H9 (cell line): ENCODE measurements at regions not wholly inside any gene's neighbourhood (a gene's known extent, or its start where the extent isn't known, plus 50 kb on each side); places are given as distances from the start of the nearest gene placed in this dataset.

Experiments used
- DNase-seq: peaks from one replicate; pipeline ENCODE4 v3.0.0-alpha.2; 2017
- H2AFZ ChIP-seq: one replicate; pipeline ENCODE4 v1.6.1; 2013; ENCODE audit warnings: mild to moderate bottlenecking, low read length, control low read depth, moderate library complexity
- H2AK5ac ChIP-seq: 2 replicates; pipeline ENCODE4 v1.6.1; 2013; ENCODE audit warnings: low read length, control low read depth, mixed read lengths; ENCODE audit not compliant: insufficient read length
- H2BK120ac ChIP-seq: one replicate; pipeline ENCODE4 v1.6.1; 2013; ENCODE audit warnings: low read depth, mild to moderate bottlenecking, low read length, control low read depth, inconsistent platforms; ENCODE audit not compliant: poor library complexity, severe bottlenecking
- H2BK12ac ChIP-seq: 2 replicates; pipeline ENCODE4 v1.6.1; 2013; ENCODE audit warnings: low read length, control low read depth, mixed read lengths, low read depth; ENCODE audit not compliant: insufficient read length
- H2BK15ac ChIP-seq: 2 replicates; pipeline ENCODE4 v1.6.1; 2013; ENCODE audit warnings: low read depth, low read length, control low read depth
- H2BK20ac ChIP-seq: one replicate; pipeline ENCODE4 v1.6.1; 2013; ENCODE audit warnings: low read depth, mild to moderate bottlenecking, low read length, control low read depth, inconsistent platforms; ENCODE audit not compliant: poor library complexity, severe bottlenecking
- H2BK5ac ChIP-seq: 2 replicates; pipeline ENCODE4 v1.6.1; 2013; ENCODE audit warnings: low read length, control low read depth, mixed read lengths; ENCODE audit not compliant: insufficient read length
- H3K14ac ChIP-seq: 2 replicates; pipeline ENCODE4 v1.6.1; 2013; ENCODE audit warnings: low read length, control low read depth; ENCODE audit not compliant: insufficient read depth
- H3K18ac ChIP-seq: 2 replicates; pipeline ENCODE4 v1.6.1; 2013; ENCODE audit warnings: low read depth, mild to moderate bottlenecking, mixed read lengths, low read length, control low read depth; ENCODE audit not compliant: insufficient read length
- H3K23ac ChIP-seq: 2 replicates; pipeline ENCODE4 v1.6.1; 2013; ENCODE audit warnings: low read length, control low read depth, mixed read lengths, low read depth; ENCODE audit not compliant: insufficient read length
- H3K23me2 ChIP-seq: 2 replicates; pipeline ENCODE4 v1.6.1; 2013; ENCODE audit warnings: low read depth, mild to moderate bottlenecking, mixed read lengths, low read length, control low read depth; ENCODE audit not compliant: insufficient read length, poor library complexity, severe bottlenecking
- H3K27ac ChIP-seq: 2 replicates; pipeline ENCODE4 v1.5.1; 2013; ENCODE audit warnings: low read length, control low read depth, mixed read lengths, low read depth; ENCODE audit not compliant: insufficient read length
- H3K27me3 ChIP-seq: 2 replicates; pipeline ENCODE4 v1.6.1; 2013; ENCODE audit warnings: low read length, control low read depth, inconsistent platforms; ENCODE audit not compliant: insufficient read depth
- H3K4ac ChIP-seq: 2 replicates; pipeline ENCODE4 v1.6.1; 2013; ENCODE audit warnings: low read depth, mild to moderate bottlenecking, control low read depth, inconsistent platforms, low read length, moderate library complexity
- H3K4me1 ChIP-seq: 2 replicates; pipeline ENCODE4 v1.6.1; 2013; ENCODE audit warnings: low read length, control low read depth, inconsistent platforms; ENCODE audit not compliant: insufficient read depth
- H3K4me2 ChIP-seq: 2 replicates; pipeline ENCODE4 v1.6.1; 2013; ENCODE audit warnings: low read length, control low read depth, mixed read lengths; ENCODE audit not compliant: insufficient read length, insufficient read depth
- H3K56ac ChIP-seq: 2 replicates; pipeline ENCODE4 v1.6.1; 2013; ENCODE audit warnings: low read depth, mild to moderate bottlenecking, mixed read lengths, low read length, control low read depth; ENCODE audit not compliant: insufficient read length
- H3K79me1 ChIP-seq: 2 replicates; pipeline ENCODE4 v1.6.1; 2013; ENCODE audit warnings: low read depth, mild to moderate bottlenecking, moderate library complexity, low read length, control low read depth, inconsistent platforms; ENCODE audit not compliant: insufficient read depth, poor library complexity, severe bottlenecking
- H3K79me2 ChIP-seq: 2 replicates; pipeline ENCODE4 v1.6.1; 2013; ENCODE audit warnings: low read length, control low read depth, inconsistent platforms; ENCODE audit not compliant: insufficient read depth
- H3K9ac ChIP-seq: 2 replicates; pipeline ENCODE4 v1.6.1; 2013; ENCODE audit warnings: low read length, control low read depth, mixed read lengths; ENCODE audit not compliant: insufficient read length; ENCODE audit errors: extremely low read depth
- H3K9me3 ChIP-seq: one replicate; pipeline ENCODE4 v1.6.1; 2013; ENCODE audit warnings: low read depth, low read length, inconsistent platforms; ENCODE audit not compliant: control insufficient read depth
- H3T11ph ChIP-seq: one replicate; pipeline ENCODE4 v1.6.1; 2013; ENCODE audit warnings: mild to moderate bottlenecking, low read length, control low read depth, inconsistent platforms
- H4K20me1 ChIP-seq: one replicate; pipeline ENCODE4 v1.6.1; 2013; ENCODE audit not compliant: control insufficient read depth, insufficient read length, insufficient read depth
- H4K5ac ChIP-seq: 2 replicates; pipeline ENCODE4 v1.6.1; 2013; ENCODE audit warnings: low read depth, mild to moderate bottlenecking, mixed read lengths, low read length, control low read depth; ENCODE audit not compliant: insufficient read length
- H4K8ac ChIP-seq: replicated peaks from 2 replicates; pipeline ENCODE4 v1.6.1; 2013; ENCODE audit warnings: low read length, control low read depth, mixed read lengths, low read depth; ENCODE audit not compliant: insufficient read length
- H4K91ac ChIP-seq: 2 replicates; pipeline ENCODE4 v1.6.1; 2013; ENCODE audit warnings: low read depth, mild to moderate bottlenecking, moderate library complexity, mixed read lengths, low read length, control low read depth; ENCODE audit not compliant: insufficient read length
- H3K27ac Mint-ChIP-seq, 3 experiments: 2 replicates in 2 of 3; 3 replicates in 1 of 3; pipeline ENCODE4 v1.8.0; 2020 to 2021; ENCODE audit warnings: mixed read lengths in 3 of 3, mild to moderate bottlenecking in 1 of 3, moderate library complexity in 1 of 3
- H3K27me3 Mint-ChIP-seq: 2 replicates; pipeline ENCODE4 v1.8.0; 2021; ENCODE audit warnings: low read depth, mild to moderate bottlenecking, moderate library complexity, mixed read lengths
- H3K36me3 Mint-ChIP-seq, 3 experiments: 2 replicates in 2 of 3; 3 replicates in 1 of 3; pipeline ENCODE4 v1.8.0; 2020 to 2021; ENCODE audit warnings: low read depth in 3 of 3, mixed read lengths in 3 of 3; ENCODE audit not compliant: insufficient read depth in 1 of 3
- H3K4me1 Mint-ChIP-seq, 2 experiments: 2 replicates each; pipeline ENCODE4 v1.8.0; 2020; ENCODE audit warnings: mixed read lengths in 2 of 2
- H3K4me3 Mint-ChIP-seq, 2 experiments: 2 replicates in 1 of 2; 3 replicates in 1 of 2; pipeline ENCODE4 v1.8.0; 2020 to 2021; ENCODE audit warnings: mild to moderate bottlenecking in 2 of 2, mixed read lengths in 2 of 2, moderate library complexity in 1 of 2
- H3K9me3 Mint-ChIP-seq, 2 experiments: 2 replicates in 1 of 2; 3 replicates in 1 of 2; pipeline ENCODE4 v1.8.0; 2020; ENCODE audit warnings: mild to moderate bottlenecking in 2 of 2, mixed read lengths in 2 of 2, moderate library complexity in 1 of 2
- CTCF ChIP-seq: fragments of 200-600 bp; sonication (generic); conservative IDR thresholded peaks from 3 replicates; pipeline ENCODE4 v1.8.0; 2021; ENCODE audit warnings: antibody characterized with exemption, mild to moderate bottlenecking
- WGBS: extraction: QIAGEN DNeasy Blood & Tissue Kit; methylation state at CpG from one replicate; pipeline ENCODE4 v1.1.7; 2013; ENCODE audit warnings: missing lambda C conversion rate, low lambda C conversion rate, mixed read lengths; ENCODE audit not compliant: insufficient read length; ENCODE audit errors: extremely low coverage; 5-methylcytosine and 5-hydroxymethylcytosine counted together

GRCh38 chr7:115435178-115435577 is 513.3 kb downstream of the MDFIC start:
- no peak overlapping the region for H3K27ac Mint-ChIP-seq
- no peaks in the 10 kb centered on the region for H3K27me3 ChIP-seq
- TF ChIP-seq CTCF, result no peak
- no peak overlapping the region for H3K23ac ChIP-seq
- H3K4me3 Mint-ChIP-seq, result no peak overlapping the region
- no peaks in the 10 kb centered on the region for H3K9me3 Mint-ChIP-seq
- H2BK5ac ChIP-seq, result no peak overlapping the region
- peaks cover 0 to 6% of the 10 kb centered on the region in 2 experiments; a peak in 3 of 4 replicates for H3K4me1 Mint-ChIP-seq
- H4K8ac ChIP-seq, result no peak overlapping the region
- no peak overlapping the region for H3K27ac ChIP-seq
- no peak overlapping the region for H2BK120ac ChIP-seq
- no CpG with 5 or more reads among the region's 1 CpG for WGBS
- no peaks in the 10 kb centered on the region for H3K79me1 ChIP-seq
- H3K14ac ChIP-seq, result no peak overlapping the region
- H3K23me2 ChIP-seq, result no peaks in the 10 kb centered on the region
- H4K5ac ChIP-seq, result no peak overlapping the region
- no peak overlapping the region for H2BK15ac ChIP-seq
- H3K18ac ChIP-seq, result no peak overlapping the region
- H3K56ac ChIP-seq, result no peak overlapping the region
- no peak overlapping the region for H2BK12ac ChIP-seq
- no peak overlapping the region for H2AFZ ChIP-seq
- H3K36me3 Mint-ChIP-seq, result no peaks in the 10 kb centered on the region
- no peaks in the 10 kb centered on the region for H3K79me2 ChIP-seq
- no peak overlapping the region for H3K9ac ChIP-seq
- H4K91ac ChIP-seq, result no peak overlapping the region
- no peak for DNase-seq
- no peaks in the 10 kb centered on the region for H3K9me3 ChIP-seq
- H3K4me1 ChIP-seq, result no peaks in the 10 kb centered on the region
- no peak overlapping the region for H3K4ac ChIP-seq
- H2BK20ac ChIP-seq, result no peak overlapping the region
- H2AK5ac ChIP-seq, result no peak overlapping the region
- no peaks in the 10 kb centered on the region; the same call in 1 of the 2 replicates for H3K27me3 Mint-ChIP-seq
- no peak overlapping the region for H3K4me2 ChIP-seq
- no peaks in the 10 kb centered on the region for H4K20me1 ChIP-seq
- no peak overlapping the region for H3T11ph ChIP-seq
